GM19023 (cell line): ENCODE measurements at regions not wholly inside any gene's neighbourhood (a gene's known extent, or its start where the extent isn't known, plus 50 kb on each side); places are given as distances from the start of the nearest gene placed in this dataset.
A peak's percentile ranks its signal among the peaks of the same experiment; 100 is the strongest.
"Not testable (repeated sequence)": the region's sequence is repeated elsewhere in the genome, so short reads cannot be mapped to it uniquely, and the experiment has no call there.

Experiments used
- ATAC-seq: cut with Tn5 transposase; IDR thresholded peaks from one replicate; pipeline ENCODE4 v1.9.1; 2021; ENCODE audit warnings: mild to moderate bottlenecking, moderate library complexity; ENCODE audit not compliant: unreplicated experiment

DNA sequence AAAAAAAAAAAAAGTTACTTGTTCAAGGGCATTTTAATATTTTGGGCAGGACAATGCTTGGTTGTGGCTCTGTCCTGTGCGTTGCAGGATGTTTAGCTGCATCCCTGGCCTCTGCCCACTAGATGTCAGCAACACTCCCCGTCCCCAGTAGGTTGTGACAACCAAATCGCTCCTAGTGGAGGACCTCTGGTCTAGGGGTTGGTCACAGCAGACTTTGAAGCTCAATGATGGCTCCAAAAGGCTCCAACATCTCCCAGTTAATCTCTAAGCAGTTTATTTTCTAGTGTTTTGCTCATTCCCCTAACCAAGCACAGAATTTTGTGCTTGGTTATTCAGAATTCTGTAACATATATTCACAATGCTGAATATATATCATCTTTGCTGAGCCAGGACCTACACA lies 67.0 kb downstream of the CHRNA1 start:
- ATAC-seq: peak; percentile 95

DNA sequence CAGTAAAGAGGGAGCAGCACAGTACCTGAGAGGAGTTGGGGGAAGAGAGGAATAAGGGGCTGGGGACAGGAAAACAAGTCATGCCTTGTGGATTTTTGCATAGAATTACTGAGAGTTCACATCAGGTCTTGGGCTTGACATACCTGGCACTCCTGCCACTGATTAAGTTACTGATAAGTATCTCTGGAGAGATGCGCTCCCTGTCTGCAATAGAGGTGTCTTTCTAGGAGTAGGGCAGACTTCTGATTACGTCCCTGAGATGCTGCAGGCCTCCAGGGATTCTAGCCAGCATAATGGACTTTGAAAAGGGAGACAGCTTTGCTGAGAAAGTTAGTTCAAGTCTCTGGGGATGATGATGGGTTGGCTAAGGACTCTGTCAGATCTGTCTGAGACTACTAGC lies 69.4 kb downstream of the CHRNA1 start:
- ATAC-seq: no peak

DNA sequence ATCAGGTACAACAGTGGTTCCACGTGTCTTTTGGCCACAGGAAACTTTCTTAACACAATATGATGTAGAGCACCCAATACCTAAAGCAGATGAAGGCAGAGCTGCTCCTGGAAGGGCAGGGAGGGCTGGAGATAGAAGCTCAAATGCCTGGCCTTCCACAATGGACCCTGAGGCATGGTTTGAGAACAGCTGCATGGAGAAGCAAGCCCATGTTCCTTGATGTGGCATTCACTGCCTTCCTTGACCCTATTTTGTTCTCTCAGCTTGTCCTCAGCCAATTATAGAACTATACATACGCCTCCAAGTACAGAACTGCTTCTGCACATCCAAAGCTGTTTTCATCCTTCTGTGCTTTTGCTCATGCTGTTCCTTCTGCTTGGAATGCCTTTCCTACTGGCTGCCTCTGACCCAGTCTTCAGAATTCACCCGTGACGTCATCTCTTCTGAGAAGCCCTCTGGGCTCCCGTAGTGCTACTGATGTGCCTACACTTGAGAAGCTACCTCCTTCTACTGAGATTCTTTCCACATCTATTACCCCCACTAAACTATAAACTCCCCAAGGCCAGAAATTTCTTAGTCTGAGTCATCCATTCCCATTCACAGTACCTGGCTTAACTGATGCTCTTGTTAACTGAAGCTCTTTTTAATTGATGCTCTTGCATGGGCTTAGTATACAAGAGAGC lies 69.9 kb downstream of the CHRNA1 start:
- ATAC-seq: no peak

DNA sequence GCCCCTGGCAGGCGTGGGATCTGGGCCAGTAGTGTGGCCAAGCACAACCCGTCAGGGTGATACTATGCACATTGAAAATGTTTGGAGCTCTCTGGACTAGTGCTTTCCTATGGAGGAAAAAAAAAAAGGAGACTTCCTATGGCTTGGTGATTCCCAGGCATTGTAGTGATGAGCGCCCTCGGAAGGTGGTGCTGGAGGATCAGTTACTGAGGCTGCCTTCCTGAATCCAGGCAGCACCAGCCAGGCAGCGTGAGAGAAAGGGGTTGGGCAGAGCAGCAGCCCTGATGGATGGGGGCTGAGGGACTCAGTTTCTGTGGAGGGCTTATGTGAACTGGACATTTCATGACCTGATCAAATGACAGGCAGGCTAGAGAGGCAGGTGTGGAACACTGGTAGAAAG lies 70.9 kb downstream of the CHRNA1 start:
- no peak for ATAC-seq

DNA sequence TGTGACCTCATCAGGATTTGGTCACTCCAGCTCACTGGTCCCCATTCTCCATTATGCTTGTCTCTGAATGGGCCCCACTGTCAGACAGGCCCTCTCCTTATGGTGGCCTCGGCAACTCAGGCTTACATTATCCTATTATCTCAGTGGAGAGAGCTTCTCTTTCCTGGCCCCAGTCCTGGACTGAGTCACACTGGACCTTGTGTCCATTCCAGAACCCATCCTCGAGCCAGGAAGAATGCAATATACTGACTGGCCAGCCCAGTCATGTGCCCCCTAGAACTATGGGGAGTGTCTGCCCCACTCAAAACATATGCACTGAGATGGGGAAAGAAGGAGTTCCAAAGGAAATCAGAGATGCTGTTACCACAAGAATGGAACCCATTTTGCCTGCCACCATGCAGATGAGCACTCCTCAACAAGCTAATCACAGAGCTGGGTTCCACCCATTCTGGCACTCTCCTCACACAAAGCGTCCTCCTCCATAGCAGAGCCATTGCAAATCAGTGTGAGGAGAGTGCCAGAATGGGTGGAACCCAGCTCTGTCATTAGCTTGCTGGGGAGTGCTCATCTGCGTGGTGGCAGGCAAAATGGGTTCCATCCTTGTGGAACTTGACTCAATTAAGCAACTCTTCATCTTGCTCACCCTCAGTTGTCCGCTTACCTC lies 71.9 kb downstream of the CHRNA1 start:
- ATAC-seq: no peak

DNA sequence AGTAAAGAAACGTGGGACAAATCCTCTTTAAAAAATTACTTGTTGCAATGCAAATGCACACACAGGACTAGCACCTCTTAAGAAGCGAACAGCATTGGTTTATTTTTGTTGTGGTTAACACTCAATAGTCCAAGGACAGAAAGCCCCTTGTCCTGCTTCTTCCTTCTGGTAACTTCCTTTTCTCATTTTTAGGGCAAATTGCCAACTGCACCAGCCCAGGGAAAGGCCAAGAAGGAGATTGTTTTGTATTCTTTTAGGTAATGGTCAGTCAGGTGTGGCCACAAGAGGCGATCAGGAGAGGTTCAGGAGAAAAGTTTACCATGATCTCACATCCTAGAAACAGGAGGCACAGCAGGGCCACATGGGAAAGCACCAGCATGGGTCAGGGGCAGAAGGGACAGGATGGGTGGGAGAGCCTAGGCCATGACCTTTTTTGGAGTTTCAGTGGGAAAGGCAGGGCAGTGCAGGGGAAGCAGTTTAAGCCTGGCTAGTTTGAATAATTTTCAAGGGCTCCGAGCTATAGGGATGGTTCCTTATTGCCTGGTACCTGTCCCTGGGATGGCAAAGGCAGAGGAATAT lies 73.0 kb downstream of the CHRNA1 start:
- ATAC-seq: no peak

DNA sequence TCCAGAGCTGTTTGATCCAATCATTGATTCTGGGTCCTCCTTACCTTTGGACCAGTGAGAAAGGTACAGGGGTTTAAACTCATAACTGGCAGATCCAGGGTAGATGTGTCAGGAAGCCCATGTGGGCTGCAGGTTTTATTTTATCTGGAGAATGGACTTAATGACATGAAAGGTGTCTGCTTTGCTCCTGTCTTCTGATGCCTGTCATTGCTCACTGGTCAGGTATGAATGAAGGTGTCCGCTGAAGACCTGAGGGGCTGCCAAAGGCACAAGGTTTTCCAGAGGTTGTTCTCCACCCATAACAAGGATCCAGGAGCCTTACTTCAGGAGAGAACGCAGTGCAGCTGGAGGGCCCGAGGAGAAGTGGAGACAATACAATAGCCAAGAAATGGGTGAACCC lies 74.2 kb downstream of the CHRNA1 start:
- ATAC-seq: no peak

DNA sequence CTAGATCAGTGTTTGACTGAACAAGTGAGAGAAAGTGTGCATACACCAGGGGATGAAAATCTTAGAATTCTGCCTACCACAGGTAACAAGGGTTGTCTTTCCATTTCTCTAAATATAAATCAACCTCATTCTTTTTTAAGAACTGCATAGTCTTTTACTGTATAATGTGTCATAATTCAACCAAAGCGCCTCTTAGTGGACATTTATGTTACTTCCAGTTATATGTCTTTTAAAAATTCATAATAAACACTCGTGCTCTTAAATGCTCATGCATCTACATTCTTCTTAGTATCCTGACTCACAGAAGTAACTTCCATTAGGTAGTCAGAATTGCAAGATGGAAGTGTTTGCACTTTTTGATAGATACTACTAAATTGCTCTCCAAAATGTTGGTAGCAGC lies 76.2 kb downstream of the CHRNA1 start:
- ATAC-seq: no peak

DNA sequence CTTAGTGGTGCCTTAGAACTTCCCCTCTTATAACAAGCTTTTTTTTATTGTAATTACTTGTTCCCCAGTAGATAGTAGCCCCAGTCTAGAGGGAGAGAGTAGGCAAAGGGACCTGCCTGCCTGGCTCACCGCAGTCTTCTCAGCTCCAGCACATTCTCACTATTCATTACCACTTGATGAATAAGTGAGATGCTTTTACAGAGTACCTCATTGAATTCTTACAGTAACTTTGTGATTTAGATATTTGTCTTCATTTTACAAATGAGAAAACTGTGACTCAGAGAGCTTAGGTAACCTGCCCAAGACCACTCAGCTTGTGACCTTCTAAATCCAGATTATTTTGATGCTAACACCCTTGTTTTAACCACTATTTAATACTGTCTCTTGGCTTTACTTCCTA lies 77.8 kb downstream of the CHRNA1 start:
- ATAC-seq: no peak

DNA sequence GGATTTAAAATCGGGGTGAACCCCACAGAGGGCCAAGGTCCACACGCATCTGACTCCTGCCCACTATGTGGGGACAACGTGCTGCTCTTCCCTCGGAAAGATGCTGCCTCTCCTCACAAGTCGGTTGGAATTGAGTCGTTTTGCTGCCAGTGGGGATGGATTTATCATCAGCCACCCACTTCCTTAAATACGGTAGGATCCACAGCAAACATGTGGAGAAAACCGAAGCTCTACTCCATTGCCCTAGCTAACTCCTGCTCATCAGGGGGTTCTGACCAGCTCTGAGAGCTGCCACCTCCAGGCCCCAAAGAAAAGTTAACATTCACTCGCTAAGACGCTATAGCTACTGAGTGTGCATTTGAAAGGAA lies 80.9 kb downstream of the CHRNA1 start:
- ATAC-seq: no peak

DNA sequence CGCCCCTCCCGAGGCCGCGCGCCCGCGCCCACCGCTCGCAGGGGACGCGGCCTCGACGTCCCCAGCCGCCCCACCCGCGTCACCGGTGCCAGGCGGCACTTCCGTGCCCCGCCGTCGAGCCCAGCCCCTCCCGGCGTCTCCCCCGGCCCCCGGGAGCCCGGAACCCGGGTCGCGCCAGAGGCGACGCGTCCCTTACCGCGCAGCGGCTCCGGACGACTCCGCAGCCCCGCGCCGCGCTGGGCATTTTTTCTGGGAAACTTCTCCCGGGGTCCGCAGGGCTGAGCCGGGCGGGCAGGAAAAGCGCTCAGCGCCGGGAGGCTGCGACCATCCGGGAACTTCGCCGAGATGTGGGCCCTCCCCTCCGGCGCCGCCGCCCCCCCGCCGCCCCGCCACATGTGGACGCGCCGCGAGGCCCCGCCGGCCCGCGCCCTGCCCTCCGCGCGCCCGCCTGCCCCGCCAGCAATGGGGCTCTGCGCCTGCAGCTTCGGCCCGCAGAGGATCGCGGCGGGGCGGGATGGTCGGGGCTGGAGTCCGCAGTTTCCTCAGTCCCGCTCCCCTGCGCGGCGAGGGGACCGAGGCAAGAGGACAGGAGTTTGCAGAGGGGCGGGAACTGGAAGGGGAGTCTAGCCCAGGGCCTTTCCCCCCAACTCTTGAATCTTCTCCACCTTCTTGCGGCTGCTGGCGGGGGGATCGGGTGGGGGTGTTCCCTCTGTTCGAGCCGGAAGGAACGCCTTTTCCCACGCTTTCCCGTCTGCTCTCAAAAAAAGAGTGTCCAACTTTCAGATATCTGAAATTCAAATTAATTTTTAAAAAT lies 81.5 kb downstream of the CHRNA1 start:
- peak; percentile 59 for ATAC-seq

DNA sequence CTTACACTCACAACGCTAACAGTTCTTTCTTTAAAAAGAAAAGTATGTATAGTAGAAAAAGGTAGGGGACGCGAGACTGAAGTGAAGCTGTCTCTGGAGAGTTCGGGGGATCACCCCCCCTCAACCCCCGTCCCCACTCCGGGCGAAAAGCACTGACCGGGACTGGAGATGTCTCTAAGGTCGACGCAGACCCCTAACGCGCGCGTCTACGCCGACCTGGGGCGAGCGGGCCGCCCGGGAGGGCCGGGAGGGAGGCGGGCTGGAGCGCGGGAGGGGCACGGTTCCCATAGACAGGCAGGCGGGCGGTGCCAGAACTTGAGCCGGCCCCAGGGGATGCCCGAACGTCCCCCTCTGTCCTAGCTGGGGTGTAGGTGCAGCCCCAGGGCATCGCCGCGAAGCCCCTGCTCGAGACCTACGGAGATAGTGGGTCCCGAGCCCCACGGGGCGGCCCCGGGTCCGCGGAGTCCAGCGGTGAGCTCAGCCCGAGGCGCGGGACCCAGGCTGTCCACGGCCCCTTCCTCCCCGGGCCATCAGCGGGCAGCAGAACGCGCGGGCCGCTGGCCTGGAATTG lies 82.2 kb downstream of the CHRNA1 start:
- ATAC-seq: peak; percentile 60

DNA sequence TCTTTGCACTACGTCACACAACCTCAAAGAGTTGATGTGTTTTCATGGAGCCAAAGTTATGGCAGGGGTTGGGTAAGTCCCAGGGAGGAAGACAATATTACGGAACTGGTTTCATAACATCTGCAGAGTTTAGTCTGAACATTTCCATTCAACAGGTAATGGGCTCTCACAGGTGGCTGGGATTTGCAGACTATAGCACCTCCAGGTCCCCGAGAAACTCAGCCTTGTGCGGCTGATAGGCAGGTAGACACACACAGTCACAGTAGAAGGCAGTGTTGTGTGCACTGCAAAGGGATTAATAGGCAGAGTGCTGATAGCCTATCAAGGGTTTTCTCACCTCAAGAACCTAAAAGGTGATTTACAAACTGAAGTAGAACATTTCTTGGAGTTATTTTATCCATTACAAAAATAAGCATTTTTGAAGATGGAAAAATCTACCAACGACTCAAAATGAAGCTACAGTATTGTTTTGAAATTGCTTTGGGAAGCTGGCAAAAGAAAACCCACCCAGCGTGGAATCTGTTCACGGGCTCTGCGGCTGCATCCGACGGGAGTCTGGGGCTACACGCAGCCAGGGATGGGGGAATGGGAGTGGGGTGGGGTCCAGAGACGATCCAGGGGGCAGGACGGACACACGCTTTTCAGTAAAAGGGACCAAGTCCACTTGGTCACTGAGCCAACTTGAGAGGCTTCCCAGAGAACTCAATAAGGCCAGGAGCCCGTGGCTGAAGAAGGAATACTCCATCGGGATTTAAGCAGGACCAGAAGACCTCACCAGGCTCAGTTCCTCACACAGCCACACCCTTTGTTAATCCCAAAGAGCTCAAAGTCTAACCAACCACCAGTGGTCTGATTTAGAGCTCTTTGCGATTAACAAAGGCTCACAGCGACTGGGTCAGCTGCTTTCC lies 82.9 kb downstream of the CHRNA1 start:
- no peak for ATAC-seq

DNA sequence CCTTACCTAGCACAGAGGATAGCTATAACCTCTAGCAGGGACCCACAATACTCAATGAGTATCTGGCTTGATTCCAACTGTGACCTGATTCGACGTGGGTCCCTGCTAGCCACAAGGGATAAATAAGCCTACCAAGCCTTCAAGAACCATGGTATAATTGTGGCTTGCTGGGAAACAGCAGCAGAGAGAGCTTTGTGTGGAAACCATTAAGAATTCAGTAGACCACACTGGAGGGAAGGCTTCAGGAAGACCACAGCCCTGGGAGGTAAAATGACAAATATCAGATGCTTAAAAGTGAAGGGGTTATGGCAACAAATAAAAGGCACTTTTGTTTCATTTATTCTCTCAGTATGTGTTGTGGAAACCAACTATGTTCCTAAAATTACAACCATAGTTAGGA lies 82.6 kb upstream of the WIPF1 start:
- ATAC-seq: no peak

DNA sequence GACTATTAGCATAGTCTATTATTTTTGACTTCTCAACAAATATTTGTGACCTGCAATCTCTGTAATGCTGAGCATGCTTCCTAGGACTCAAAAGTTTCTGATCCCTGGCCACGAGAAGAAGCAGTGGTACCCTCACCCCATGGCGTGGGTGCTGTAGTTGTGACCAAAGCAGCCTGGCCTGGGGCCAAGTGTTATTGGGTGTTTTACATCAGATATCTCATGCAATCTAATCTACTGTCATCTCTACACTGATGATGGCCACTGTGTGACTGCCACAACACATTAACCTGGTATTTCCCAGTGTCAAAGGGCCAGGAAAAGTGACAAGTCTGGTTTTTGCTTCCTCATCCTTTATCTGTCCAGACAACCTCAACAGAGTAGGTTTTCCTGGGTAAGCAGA lies 80.8 kb upstream of the WIPF1 start:
- no peak for ATAC-seq

DNA sequence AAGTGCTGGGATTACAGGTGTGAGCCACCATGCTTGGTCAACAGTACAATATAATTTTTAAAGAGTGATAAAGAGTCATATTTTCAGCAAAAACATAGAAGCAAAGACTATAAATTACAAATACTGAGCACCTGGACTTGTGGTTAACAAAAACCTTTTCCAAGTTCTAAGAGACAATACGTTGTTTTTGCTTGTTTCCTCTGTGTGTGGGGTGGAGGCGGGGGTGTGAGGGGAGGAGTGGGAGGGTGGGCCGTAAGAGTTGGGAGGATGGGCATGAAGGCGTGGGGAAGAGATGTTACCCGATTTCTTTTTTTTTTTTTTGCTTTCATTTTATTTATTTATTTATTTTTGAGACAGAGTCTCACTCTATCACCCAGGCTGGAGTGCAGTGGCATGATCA lies 78.0 kb upstream of the WIPF1 start:
- ATAC-seq: no peak

DNA sequence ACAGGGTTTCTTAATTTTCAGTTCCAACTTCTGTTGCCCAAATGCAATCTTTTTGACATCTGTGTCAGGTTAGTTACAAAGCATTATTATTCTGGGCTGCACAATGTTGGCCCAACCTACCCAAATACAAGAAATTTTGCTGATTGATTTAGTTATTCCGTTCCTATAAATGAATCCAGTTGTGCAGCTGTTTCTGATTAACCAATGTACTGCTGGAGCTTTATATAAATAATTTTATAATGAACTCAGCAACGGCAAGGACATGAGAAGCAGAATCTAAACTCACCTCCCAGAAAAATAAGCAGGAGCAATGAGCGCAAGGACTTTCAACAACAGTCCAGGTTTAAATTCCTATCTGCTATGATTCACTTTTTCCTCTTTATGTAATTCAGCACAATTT lies 76.3 kb upstream of the WIPF1 start:
- no peak for ATAC-seq

DNA sequence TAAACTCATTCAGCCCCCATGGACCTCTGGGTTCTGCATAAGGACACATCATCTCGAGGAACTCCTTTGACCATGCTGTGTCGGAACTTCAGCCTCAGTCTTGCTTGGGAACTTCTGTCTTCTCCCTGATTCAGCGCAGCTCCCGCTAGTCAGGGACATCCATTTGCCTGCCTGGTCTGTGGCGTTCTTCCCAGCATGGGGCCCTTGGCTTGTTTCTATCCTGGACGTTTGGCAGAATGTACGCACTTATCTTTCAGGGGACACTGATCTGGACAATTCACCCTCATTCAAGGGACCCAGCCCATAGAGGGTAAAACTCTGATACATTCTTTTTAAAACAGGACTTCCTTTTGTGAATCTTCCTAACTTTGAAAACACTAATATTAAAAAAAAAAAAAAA lies 75.8 kb upstream of the WIPF1 start:
- no peak for ATAC-seq

DNA sequence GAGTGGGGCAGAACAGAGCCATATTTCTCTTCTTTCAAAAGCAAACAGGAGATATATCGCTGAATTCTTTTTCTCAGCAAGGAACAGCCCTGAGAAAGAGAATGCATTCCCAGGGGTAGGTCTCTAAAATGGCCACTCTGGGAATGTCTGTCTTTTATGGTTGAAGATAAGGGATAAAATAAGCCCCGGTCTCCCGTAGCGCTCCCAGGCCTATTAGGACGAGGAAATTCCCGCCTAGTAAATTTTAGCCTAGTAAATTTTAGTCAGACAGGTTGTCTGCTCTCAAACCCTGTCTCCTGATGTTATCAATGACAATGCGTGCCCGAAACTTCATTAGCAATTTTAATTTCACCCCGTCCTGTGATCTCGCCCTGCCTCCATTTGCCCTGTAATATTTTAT lies 73.9 kb upstream of the WIPF1 start:
- not testable (repeated sequence) for ATAC-seq

DNA sequence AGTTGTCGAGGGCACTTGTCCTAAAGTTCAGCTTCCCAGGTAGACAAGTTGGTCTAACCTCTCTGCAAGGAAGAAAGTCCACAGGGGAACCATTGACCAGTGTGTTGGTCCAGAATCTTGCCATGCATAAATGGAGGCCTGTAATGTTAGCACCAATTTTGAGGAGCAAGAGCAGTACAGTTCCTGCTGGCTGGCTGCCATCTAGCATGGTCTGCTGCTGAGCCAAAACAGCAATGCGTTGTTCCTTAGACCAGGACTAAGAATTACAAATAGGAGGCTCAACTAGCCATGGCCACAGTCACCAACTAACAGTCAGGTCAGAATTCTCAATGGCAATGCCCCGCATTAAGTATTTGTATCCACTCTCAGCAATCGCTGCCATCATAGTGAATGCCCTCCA lies 72.8 kb upstream of the WIPF1 start:
- no peak for ATAC-seq
